GM12892 (cell line): ENCODE measurements at regions not wholly inside any gene's neighbourhood (a gene's known extent, or its start where the extent isn't known, plus 50 kb on each side); places are given as distances from the start of the nearest gene placed in this dataset.

Experiments
- POLR2A ChIP-seq: IDR thresholded peaks from 2 replicates; pipeline ENCODE4 v1.6.1; 2011; ENCODE audit warnings: low read depth, low read length, control low read depth
- POLR2AphosphoS5 ChIP-seq: IDR thresholded peaks from 2 replicates; pipeline ENCODE4 v1.6.1; 2011; ENCODE audit warnings: low read depth, low read length, control low read depth
- TAF1 ChIP-seq: IDR thresholded peaks from 2 replicates; pipeline ENCODE4 v1.6.1; 2011; ENCODE audit warnings: low read depth, mild to moderate bottlenecking, control low read depth, low read length, borderline replicate concordance

DNA sequence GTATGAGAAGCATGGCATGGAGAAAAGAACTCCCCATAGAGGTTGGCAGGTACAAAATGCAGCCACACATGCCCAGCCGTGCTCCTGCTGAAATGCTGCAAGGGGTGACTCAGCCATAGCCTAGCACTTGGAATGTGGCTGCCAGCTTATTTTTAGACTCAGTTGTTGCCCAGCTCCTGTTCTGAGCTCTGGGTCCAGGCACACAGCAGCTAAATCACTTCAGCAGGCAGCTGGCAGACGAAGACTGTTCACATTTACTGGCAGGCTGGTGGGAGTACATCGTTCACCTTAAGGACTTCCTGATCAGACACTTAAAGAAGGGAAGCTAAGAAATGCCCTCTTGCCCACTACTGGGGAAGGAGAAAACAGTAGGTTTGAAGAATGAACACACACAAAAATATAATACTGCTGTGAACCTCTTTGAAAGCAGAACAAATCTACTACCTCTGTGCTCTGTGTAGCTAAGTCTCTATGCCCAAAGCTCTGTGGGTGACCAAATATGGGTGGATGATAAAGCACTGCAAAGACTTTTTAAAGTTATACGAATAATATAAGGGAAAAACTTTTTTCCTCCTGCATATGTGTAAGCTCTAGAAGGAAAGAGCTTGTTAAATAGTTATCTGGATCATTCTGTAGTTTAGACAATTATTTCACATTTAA, 146.1 kb downstream of the LNPK start:
- TF ChIP-seq POLR2A (no peak), TAF1 (no peak), POLR2AphosphoS5 (no peak)
